Astrocyte (in vitro differentiated cells and primary cell): ENCODE measurements at regions not wholly inside any gene's neighbourhood (a gene's known extent, or its start where the extent isn't known, plus 50 kb on each side); places are given as distances from the start of the nearest gene placed in this dataset.

Experiments
- DNase-seq: peaks from one replicate; pipeline ENCODE4 v3.0.0-alpha.2; 2010; ENCODE audit warnings: low read depth
- FAIRE-seq: peaks from 2 replicates; lab custom pipeline; 2011; peaks lifted over from hg19 to GRCh38; lab: Jason Lieb, UNC
- H2AFZ ChIP-seq: 2 replicates; pipeline ENCODE4 v1.6.0; 2012; ENCODE audit warnings: low read depth, low read length, inconsistent platforms
- H3K27ac ChIP-seq: 2 replicates; pipeline ENCODE4 v1.5.1; 2011; ENCODE audit warnings: low read depth, low read length, inconsistent platforms
- H3K27me3 ChIP-seq: 2 replicates; pipeline ENCODE4 v1.6.0; 2011; ENCODE audit warnings: low read length, inconsistent platforms; ENCODE audit not compliant: insufficient read depth
- H3K36me3 ChIP-seq: 2 replicates; pipeline ENCODE4 v1.5.1; 2011; ENCODE audit warnings: low read length, inconsistent platforms; ENCODE audit not compliant: insufficient read depth
- H3K4me1 ChIP-seq: 2 replicates; pipeline ENCODE4 v1.5.1; 2011; ENCODE audit warnings: low read length, inconsistent platforms; ENCODE audit not compliant: insufficient read depth
- H3K4me2 ChIP-seq: 2 replicates; pipeline ENCODE4 v1.6.0; 2012; ENCODE audit warnings: low read length, inconsistent platforms
- H3K4me3 ChIP-seq: 2 replicates; pipeline ENCODE4 v1.5.1; 2011; ENCODE audit warnings: low read depth, mild to moderate bottlenecking, low read length, inconsistent platforms; ENCODE audit not compliant: insufficient read depth
- H3K79me2 ChIP-seq: 2 replicates; pipeline ENCODE4 v1.6.0; 2012; ENCODE audit warnings: mild to moderate bottlenecking, low read length, inconsistent platforms; ENCODE audit not compliant: insufficient read depth
- H3K9ac ChIP-seq: 2 replicates; pipeline ENCODE4 v1.6.0; 2012; ENCODE audit warnings: mild to moderate bottlenecking, low read length, inconsistent platforms
- H3K9me3 ChIP-seq: 2 replicates; pipeline ENCODE4 v1.5.1; 2012; ENCODE audit warnings: low read depth, mild to moderate bottlenecking, low read length, inconsistent platforms; ENCODE audit not compliant: insufficient read depth
- H4K20me1 ChIP-seq: 2 replicates; pipeline ENCODE4 v1.6.0; 2012; ENCODE audit warnings: low read length, inconsistent platforms; ENCODE audit not compliant: insufficient read depth
- H3K27ac Mint-ChIP-seq: one replicate; pipeline ENCODE4 v1.8.0; 2021; ENCODE audit warnings: mild to moderate bottlenecking, mixed read lengths; ENCODE audit not compliant: unreplicated experiment
- H3K27me3 Mint-ChIP-seq: one replicate; pipeline ENCODE4 v1.8.0; 2021; ENCODE audit warnings: low read depth, mixed read lengths; ENCODE audit not compliant: unreplicated experiment
- H3K36me3 Mint-ChIP-seq: one replicate; pipeline ENCODE4 v1.8.0; 2021; ENCODE audit warnings: low read depth, mixed read lengths; ENCODE audit not compliant: unreplicated experiment
- H3K4me1 Mint-ChIP-seq: one replicate; pipeline ENCODE4 v1.8.0; 2021; ENCODE audit warnings: low read depth, mixed read lengths; ENCODE audit not compliant: unreplicated experiment
- H3K4me3 Mint-ChIP-seq: one replicate; pipeline ENCODE4 v1.8.0; 2021; ENCODE audit warnings: mild to moderate bottlenecking, moderate library complexity, mixed read lengths; ENCODE audit not compliant: unreplicated experiment
- H3K9me3 Mint-ChIP-seq: one replicate; pipeline ENCODE4 v1.8.0; 2021; ENCODE audit warnings: mild to moderate bottlenecking, mixed read lengths; ENCODE audit not compliant: unreplicated experiment
- EZH2 ChIP-seq: IDR thresholded peaks from 2 replicates; pipeline ENCODE4 v1.6.1; 2012; ENCODE audit warnings: mild to moderate bottlenecking, low read length, inconsistent platforms; ENCODE audit not compliant: insufficient read depth
- TF ChIP-seq, protein P1 (sequence below): IDR thresholded peaks from 2 replicates; pipeline ENCODE4 v1.5.1; 2011; ENCODE audit warnings: low read depth, mild to moderate bottlenecking, inconsistent platforms, low read length, moderate library complexity; ENCODE audit not compliant: insufficient read depth

DNA sequence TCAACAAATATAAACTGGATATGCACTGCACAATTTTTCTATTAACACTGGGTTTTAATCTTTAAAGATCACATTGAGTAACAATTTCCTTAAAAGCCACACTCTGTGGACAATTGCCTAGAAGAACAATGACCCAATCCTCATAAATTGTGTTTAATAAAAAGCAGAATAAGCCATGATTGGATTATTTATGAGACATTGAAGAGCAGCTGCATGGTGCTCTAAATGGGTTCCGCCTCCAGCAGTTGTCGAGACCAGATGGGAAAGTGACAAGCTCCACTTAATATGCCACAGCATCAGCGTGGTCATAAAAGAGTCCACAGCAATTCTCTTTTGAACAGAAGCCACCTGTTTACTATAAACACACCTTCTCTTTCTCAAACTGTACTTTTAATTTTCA, 635.2 kb upstream of the FRG1 start:
- no peak overlapping the region for H3K4me3 Mint-ChIP-seq
- no peaks in the 10 kb centered on the region for H3K27me3 ChIP-seq
- H3K4me3 ChIP-seq, result no peak overlapping the region
- no peak overlapping the region for H3K4me2 ChIP-seq
- no peaks in the 10 kb centered on the region for H3K79me2 ChIP-seq
- no peak overlapping the region for H3K27ac Mint-ChIP-seq
- FAIRE-seq (no peak), DNase-seq (no peak)
- no peaks in the 10 kb centered on the region for H3K9me3 ChIP-seq
- H3K36me3 ChIP-seq, result no peaks in the 10 kb centered on the region
- no peaks in the 10 kb centered on the region for H3K9me3 Mint-ChIP-seq
- no peaks in the 10 kb centered on the region for H3K36me3 Mint-ChIP-seq
- H3K27me3 Mint-ChIP-seq, result no peaks in the 10 kb centered on the region
- H3K4me1 Mint-ChIP-seq, result no peaks in the 10 kb centered on the region
- no peaks in the 10 kb centered on the region for H3K4me1 ChIP-seq
- H4K20me1 ChIP-seq, result no peaks in the 10 kb centered on the region
- H3K9ac ChIP-seq, result no peak overlapping the region
- H2AFZ ChIP-seq, result no peak overlapping the region
- no peak overlapping the region for H3K27ac ChIP-seq
- TF ChIP-seq, protein P1, sequence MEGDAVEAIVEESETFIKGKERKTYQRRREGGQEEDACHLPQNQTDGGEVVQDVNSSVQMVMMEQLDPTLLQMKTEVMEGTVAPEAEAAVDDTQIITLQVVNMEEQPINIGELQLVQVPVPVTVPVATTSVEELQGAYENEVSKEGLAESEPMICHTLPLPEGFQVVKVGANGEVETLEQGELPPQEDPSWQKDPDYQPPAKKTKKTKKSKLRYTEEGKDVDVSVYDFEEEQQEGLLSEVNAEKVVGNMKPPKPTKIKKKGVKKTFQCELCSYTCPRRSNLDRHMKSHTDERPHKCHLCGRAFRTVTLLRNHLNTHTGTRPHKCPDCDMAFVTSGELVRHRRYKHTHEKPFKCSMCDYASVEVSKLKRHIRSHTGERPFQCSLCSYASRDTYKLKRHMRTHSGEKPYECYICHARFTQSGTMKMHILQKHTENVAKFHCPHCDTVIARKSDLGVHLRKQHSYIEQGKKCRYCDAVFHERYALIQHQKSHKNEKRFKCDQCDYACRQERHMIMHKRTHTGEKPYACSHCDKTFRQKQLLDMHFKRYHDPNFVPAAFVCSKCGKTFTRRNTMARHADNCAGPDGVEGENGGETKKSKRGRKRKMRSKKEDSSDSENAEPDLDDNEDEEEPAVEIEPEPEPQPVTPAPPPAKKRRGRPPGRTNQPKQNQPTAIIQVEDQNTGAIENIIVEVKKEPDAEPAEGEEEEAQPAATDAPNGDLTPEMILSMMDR, result no peak
- TF ChIP-seq EZH2, result no peak

DNA sequence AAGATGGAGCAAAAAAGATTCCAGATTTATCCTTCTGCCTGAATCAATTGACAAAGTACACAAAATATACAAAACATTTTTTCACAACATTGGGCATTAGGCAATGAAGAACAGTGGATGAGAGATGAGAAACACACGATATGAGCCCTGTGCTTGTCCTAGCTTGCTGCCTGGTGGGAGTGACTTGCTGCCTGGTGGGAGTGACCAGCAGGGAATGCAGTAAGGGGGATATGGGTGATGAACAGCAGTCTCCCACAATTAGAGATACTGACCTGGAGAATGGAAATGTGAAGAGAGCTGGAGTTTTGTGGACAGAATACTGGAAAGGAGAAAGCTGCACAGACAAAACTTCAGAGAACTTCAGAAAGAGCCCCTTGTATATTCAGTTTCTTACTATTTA, 629.4 kb upstream of the FRG1 start:
- DNase-seq (no peak), FAIRE-seq (no peak)
- Histone ChIP-seq H3K36me3 (no peaks in the 10 kb centered on the region), H3K27ac (no peak overlapping the region), H4K20me1 (no peaks in the 10 kb centered on the region), H3K27me3 (no peaks in the 10 kb centered on the region), H3K9me3 (no peaks in the 10 kb centered on the region), H3K9ac (no peak overlapping the region), H3K4me1 (no peaks in the 10 kb centered on the region), H2AFZ (no peak overlapping the region), H3K79me2 (no peaks in the 10 kb centered on the region), H3K4me3 (no peak overlapping the region), H3K4me2 (no peak overlapping the region)
- Mint-ChIP-seq H3K27me3 (no peaks in the 10 kb centered on the region), H3K4me1 (no peaks in the 10 kb centered on the region), H3K9me3 (no peaks in the 10 kb centered on the region), H3K36me3 (no peaks in the 10 kb centered on the region), H3K4me3 (no peak overlapping the region), H3K27ac (no peak overlapping the region)
- TF ChIP-seq, protein P1, result no peak
- TF ChIP-seq EZH2, result no peak

DNA sequence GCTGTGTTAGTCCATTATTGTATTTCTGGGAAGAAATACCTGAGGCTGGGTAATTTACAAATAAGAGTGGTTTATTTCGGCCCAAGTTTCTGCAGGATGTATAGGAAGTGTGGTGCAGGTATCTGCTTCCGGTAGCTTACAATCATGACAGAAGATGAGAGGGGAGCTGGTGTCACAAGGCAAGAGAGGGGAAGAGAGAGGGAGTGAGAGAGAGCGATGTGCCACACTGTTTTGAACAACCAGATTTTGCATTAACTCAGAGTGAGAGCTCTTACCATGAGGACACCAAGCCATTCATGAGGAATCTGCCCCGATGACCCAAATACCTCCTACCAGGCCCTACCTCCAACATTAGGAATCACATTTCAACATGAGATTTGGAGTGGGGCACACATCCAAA, 627.6 kb upstream of the FRG1 start:
- no peak overlapping the region for H3K4me3 Mint-ChIP-seq
- Histone ChIP-seq H4K20me1 (no peaks in the 10 kb centered on the region), H3K27ac (no peak overlapping the region), H3K4me1 (no peaks in the 10 kb centered on the region), H2AFZ (no peak overlapping the region), H3K79me2 (no peaks in the 10 kb centered on the region), H3K4me2 (no peak overlapping the region), H3K4me3 (no peak overlapping the region), H3K27me3 (no peaks in the 10 kb centered on the region), H3K9me3 (no peaks in the 10 kb centered on the region), H3K9ac (no peak overlapping the region), H3K36me3 (no peaks in the 10 kb centered on the region)
- H3K36me3 Mint-ChIP-seq, result no peaks in the 10 kb centered on the region
- no peak for FAIRE-seq
- no peaks in the 10 kb centered on the region for H3K27me3 Mint-ChIP-seq
- no peak for TF ChIP-seq EZH2
- TF ChIP-seq, protein P1, result no peak
- no peak for DNase-seq
- no peaks in the 10 kb centered on the region for H3K4me1 Mint-ChIP-seq
- no peak overlapping the region for H3K27ac Mint-ChIP-seq
- H3K9me3 Mint-ChIP-seq, result no peaks in the 10 kb centered on the region
